ENCODE measurements at regions not wholly inside any gene's neighbourhood (a gene's known extent, or its start where the extent isn't known, plus 50 kb on each side); places are given as distances from the start of the nearest gene placed in this dataset.

- TF ChIP-seq SP1 (IDR thresholded peaks at IDR 0.05; ENCODE audit: low read depth, low read length) (no peak), CTCF (IDR thresholded peaks at IDR 0.05; ENCODE audit: control extremely low read depth in 1 of 3, insufficient read depth in 1 of 3, low read depth in 1 of 3, low read length in 3 of 3) (no peak), POLR2A (IDR thresholded peaks at IDR 0.05; ENCODE audit: control extremely low read depth in 1 of 2, low read depth in 2 of 2, low read length in 2 of 2) (no peak), RFX5 (IDR thresholded peaks at IDR 0.05; ENCODE audit: borderline replicate concordance, low read depth, low read length) (no peak), MAFK (IDR thresholded peaks at IDR 0.05; ENCODE audit: low read depth, low read length) (no peak), POLR2AphosphoS5 (IDR thresholded peaks at IDR 0.05; ENCODE audit: low read depth, low read length) (no peak), GABPA (IDR thresholded peaks at IDR 0.05; ENCODE audit: borderline replicate concordance, insufficient read depth, low read length) (no peak), EP300 (IDR thresholded peaks at IDR 0.05; ENCODE audit: borderline replicate concordance in 1 of 2, low read depth in 2 of 2, low read length in 2 of 2) (no peak), CEBPB (IDR thresholded peaks at IDR 0.05; ENCODE audit: low read depth, low read length) (no peak), CHD2 (IDR thresholded peaks at IDR 0.05; ENCODE audit: low read length) (no peak)
Measured at GRCh38 chr1:56029319-56030003, 549.9 kb downstream of the PLPP3 start.
